Stimulated activated CD4-positive, alpha-beta T cell treated with anti-CD3 and anti-CD28 coated beads, Interleukin-15, amount 100 ng/mL, for 24 hours (primary cell): ENCODE measurements at regions not wholly inside any gene's neighbourhood (a gene's known extent, or its start where the extent isn't known, plus 50 kb on each side); places are given as distances from the start of the nearest gene placed in this dataset.

Experiments
- DNase-seq: peaks from one replicate; pipeline ENCODE4 v3.0.0-alpha.2; 2020

DNA sequence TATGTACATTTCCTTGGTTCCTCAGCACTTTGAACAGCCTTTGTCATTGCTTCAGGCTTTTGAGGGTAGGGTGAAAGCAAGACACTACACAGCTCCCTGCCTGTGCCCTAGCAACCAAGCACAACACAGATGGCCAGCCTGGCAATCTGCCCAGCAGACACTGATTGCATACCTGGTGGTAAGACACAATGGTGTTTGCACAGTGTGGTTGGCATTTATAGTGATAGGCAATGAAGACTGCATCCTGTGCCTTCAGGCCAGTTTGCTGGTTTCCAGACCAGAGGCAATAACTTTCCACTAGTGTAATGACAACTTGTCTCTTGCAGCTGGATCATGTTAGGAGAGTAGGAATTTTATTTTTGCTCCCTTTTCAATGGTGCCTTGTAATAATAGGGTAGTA is 144.5 kb upstream of the TNC start:
- DNase-seq, result no peak

DNA sequence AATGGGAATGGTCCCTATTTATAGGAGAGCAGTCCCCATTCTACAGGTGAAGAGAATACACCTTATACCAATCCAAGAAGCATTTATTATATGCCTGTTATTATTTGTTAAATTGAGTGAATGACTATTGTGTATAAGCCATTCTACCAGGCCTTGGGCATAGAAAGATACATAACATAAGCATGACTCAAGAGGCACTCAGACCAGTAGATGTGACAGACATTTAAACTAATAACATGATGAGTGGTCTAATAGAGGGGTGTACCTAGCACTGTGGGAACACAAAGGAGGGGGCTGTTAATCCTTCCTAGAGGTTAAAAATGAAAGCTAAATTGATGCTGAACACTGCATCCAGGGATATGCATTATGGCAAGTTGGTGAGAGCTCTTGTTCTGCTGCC is 145.0 kb upstream of the TNC start:
- no peak for DNase-seq

DNA sequence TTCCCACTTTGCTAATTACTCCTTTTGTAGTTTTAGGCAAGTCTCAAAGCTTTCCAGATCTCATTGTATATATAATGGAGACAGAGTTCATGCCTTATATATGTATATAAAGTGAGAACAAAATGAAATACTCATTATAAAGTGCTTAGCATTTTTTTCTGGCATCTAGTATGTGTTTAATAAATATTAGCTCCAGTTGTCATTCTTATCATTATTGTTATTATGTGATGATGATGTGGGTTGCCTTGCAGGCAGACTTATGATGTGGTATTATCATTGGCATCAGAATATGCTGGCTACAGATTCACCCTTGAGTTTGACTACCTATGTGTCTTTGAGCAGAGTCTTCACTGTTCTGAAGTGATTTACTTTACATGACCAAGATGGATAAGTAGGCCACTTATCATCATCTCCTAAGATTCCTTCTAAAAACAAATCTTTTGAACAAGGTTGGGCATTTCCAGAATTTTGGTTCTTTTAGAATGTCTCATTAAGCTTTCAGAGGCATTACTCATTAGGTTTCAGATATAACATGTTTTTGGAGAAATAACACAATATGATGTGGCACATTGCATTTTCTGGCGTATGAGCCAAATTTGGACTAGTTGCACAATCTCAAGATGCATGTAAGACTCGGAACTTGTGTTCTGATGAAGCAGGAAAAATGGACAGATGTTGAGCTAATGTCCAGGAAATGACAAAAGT is 145.6 kb upstream of the TNC start:
- DNase-seq, result no peak

DNA sequence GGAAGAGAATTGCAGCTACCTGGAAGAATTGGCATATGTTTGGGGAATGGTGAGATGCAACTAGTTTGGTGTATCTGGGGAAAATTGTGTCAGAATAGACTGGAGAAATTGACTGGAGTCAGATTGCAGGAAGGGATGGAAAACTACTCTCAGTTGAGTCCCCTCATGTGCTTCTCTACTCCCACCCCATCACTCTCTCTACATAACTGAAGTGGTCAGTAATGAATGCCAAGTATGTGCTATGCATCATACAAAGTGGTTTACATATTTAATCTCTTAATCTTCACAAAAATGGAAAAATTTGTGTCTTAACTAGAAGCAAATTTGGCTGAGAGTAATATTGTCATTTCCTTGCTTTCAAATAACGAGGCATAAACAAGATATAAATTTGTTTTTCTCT is 146.4 kb upstream of the TNC start:
- no peak for DNase-seq

DNA sequence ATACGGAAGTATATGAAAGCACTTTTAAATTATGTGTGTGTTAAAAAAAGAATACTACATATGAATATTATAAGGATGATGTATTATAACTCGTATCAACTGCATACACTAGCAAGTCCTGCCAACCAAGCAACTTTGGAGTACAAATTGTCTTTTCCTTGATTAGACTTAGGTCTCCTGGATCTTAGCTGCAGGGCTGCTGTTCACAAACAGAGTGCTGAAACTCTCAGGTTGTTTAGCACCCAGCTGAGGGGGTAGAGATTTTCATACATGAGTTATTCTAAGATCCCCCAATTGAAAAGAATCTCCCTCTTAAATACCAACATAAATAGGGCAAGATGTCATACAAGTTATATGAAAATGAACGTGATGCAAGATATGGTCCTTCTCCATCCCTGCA is 149.8 kb upstream of the TNC start:
- DNase-seq, result no peak

DNA sequence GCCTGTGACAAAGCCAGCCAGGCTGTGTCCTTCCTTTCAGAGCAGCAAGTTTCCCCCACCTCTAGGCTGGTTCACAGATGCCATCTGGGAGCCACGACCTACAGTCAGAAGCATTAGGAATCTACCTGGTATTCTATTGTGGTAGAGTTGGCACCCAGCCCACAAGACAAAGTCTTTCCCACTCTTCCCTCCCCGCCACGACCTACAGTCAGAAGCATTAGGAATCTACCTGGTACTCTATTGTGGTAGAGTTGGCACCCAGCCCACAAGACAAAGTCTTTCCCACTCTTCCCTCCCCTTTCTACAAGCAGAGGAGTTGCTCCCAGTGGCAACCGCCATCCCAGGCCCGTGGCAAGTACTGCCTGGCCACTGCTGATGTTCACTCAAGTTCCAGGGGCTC is 157.8 kb upstream of the TNC start:
- DNase-seq, result no peak

DNA sequence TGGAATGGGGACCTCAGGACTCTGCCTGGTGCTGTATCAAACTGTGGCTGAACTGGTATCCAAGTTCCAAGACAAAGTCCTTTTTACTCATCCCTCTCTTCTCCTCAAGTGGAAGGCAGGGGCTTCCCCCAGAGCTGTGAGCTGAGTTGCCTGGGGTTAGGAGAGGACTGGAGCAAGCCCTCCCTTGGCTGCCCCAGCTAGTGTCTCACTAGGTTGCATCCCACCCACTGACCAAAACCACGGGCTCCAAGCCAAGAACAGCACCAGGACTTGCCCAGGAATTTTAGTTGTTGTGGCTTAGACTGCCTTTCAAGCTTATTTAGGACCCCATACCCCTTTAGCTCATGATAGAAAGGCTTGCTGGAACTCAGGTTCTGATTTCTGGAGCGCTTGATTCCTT is 158.7 kb upstream of the TNC start:
- no peak for DNase-seq

DNA sequence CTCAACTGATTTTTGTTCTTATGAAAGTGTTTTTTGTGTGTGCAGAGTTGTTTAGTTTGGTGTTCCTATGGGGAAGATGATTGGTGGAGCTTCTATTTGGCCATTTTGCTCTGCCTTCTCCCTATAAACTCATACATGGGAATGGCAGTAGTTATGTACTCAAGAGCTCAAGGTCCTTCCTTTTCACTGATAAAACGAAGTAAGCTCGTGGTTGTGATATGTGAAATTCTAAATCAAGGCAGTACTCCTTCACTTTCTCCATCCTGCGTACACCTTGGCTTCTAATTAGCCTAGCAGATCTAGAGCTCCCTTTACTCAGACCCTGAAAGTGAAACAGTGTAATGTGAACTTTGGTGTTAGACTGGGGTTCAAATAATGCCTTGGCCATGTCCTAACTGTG is 159.3 kb upstream of the TNC start:
- no peak for DNase-seq

DNA sequence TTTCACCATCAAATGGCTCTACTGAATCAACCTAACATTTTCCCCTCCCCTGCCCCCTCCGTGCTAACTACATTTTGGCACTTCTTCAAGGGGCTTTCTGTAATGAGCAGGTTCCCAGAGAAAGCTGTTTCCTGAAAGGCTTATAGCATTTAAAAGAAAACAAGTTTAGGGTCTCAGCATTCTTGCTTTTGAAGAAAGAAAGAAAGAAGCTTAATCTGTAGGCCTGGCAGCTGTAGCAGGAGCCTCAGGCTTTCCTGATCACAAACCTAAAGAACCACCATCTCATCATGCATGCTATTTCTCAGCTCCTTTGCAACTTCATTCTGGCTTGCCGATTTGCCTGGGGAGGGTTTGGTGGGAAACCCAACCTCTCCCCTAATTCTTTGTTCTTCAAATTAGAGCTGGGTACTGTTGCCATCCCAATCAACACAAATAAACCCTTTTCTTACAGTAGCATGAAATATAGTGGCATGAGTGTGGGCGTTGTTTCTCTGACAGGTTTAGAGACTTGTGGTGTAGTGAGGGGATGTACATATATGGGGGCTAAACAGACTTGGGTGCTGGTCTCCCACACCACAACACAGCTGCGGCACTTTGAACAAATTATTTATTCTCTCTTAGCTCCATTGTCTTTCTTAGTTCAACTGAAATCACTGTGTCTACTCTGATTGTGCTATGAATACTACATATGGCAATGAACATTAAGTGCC is 160.5 kb upstream of the TNC start:
- DNase-seq, result no peak

DNA sequence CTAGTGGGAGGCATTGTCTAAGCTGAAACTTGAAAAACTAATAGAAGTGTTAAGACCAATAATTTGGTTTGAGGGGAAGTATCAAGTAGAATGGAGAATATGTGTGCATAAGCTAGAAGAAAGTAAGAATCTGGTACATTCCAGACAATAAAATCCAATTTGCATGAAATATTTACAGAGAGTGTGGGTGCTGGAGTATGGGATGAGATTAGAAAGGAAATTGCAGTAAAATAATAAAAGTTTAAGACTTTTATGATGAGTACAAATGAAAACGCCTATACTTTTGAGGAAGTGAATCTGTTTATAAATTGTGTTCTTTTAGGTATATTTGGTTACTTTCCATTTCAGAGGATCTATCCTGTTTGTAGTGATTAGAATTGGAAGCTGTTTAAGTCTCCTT is 165.4 kb upstream of the TNC start:
- DNase-seq, result no peak

DNA sequence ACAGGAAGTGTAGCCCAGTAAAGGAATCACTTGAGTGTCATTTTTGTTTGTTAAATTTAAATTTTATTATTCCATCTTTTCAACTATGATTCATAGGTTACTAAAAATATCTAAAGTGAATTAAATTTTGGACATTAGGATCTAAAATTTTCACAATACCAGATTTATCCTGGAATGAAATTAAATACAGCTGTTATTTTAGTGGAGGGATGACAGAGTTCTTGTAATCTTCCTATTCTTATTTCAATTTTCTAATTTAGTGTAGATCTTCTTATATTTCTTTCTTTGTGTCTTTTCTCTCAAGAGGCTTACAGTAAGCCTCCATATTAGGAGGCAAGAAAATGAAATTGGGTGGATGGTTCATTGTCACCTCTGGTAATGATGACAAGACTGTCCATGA is 167.9 kb upstream of the TNC start:
- no peak for DNase-seq

DNA sequence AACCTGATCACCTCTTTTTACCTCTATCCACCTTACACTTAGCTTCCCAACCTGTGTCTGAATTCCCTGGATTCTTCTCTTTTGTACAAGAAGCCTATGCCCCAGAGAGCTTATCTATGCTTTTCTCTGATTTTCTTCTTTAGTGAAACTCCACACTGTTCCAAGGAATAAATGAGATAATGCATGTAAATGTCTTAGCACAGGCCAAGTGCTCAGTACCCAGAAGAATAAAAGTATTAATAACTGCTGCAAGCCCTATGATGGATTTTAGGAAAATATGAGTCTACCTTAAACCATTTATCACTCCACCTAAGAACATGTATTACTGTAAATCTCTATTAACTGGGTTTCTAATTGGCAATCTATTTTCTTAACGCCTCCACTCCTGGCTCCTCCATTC is 168.5 kb upstream of the TNC start:
- DNase-seq, result no peak

DNA sequence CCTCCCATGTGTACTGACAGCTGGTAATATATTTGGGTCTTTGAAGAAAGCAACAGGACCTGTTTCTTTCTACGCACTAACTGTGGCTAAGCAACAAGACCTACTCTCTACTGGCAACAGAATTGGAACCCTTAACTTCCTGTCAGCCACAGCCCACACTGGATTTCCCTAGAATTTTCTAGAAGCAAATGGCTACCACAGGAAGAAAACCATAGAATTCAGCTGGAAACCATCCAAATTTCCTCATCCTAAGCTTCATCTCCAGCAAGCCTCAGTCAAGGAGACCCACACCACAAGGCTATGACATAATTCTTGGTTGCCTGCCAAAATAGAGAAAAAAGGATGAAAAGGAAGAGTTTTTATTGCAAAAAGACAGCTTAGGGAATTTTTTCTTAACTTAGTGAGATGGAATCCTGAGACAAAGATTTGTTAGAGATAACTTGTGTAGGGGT is 171.8 kb upstream of the TNC start:
- DNase-seq, result no peak

DNA sequence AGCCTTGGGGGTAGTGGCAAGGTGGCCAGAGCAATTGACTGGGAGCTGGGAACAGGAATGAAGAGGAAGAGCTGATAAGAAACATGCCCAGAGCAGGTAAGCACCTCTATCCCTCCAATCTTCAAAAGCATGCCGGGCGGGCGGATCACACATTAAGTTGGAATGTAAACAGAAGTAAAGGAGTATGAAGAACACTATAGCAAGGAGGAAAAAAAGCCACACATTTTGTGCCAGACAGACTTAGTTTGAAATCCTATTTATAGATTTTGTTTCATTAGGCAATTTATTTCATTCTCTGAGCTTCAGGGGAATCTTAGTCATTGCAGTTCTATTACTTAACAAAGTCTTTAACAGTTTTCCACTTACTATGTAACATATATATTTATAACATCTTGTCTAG is 173.9 kb upstream of the TNC start:
- DNase-seq, result no peak

DNA sequence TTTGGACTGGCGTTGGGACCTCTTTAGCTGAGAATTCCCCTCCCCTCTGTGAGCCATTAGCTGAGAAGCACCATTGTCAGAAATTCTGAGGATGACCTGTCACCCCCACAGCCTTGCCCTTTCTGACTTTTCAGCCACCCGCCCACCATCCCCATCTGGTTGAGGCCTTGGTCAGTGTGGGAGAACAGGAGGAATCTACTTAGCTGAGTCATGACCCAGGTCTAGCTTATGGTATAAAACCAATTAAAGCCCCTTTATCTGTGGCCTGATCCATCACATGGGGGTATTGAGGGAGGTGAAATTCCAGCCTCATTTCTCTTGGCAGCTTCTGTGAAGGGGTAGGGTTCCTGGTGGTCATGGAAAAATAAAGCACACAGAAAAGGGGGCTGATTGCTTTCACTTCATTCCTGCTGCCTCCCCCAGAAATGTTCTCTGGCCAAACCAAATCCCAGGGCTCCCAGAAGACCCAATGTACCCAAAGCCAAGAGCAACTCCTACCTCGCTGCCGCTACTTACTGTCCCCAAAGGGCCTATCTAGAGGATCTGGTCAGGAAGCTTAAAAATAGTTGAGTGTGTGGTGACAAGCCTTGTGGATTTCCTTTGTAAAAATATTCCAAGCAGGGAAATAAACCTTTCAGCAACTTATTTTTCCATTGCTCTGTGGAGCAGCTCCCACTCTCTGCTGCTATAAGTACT is 174.8 kb upstream of the TNC start:
- no peak for DNase-seq

DNA sequence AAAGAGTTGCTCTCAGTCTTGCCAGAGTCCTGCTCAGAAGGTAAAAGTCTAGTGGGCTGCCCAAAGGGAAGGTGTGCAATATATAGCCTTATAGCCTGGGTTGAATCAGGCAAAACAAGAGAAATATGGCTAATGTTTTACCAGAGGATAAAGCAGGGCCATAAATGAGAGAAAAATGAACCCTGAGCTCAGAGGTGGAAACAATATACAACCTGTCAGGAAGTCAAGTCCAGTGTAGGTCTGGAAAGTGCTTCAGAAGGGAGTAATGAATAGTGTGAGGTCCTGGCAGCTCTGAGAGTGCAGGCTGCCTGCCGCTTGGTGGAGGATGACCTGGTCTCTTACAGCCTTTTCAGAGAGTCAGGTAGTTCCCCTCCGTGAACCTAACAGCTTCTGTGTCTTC is 177.8 kb upstream of the TNC start:
- no peak for DNase-seq

DNA sequence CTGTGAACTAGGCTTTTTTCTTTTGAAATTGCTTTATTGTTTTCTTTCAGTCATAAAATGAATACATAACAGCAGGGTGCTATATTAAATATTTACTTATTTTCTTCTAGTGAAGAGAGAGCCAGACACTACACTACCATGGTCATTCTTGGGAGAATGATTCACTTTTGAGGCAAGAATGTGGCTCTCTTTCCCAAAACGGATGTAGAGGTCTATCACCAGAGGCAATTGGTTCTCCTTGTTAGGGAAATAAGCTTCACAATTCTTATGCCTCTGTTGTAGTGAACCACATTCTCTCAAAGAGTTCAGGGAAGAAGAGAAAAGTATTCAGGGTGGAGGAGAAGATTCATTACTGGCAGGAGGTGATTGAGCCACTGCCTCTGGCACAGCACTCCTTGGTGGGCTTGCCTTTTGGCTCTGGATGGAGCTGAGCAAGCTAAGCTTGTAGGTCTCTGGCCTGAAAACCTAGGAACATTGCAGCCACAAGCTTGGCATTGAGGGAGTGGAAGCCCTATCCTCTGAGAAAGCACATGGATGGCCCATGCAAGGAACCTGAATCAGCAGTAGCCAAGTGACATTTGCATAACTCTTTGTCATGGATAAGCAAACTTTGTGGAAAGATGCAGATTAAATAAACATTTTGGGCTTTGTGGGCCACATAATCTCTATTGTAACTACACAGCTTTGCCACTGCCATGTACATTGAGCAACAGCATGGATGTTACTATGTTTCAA is 179.0 kb upstream of the TNC start:
- DNase-seq, result no peak

DNA sequence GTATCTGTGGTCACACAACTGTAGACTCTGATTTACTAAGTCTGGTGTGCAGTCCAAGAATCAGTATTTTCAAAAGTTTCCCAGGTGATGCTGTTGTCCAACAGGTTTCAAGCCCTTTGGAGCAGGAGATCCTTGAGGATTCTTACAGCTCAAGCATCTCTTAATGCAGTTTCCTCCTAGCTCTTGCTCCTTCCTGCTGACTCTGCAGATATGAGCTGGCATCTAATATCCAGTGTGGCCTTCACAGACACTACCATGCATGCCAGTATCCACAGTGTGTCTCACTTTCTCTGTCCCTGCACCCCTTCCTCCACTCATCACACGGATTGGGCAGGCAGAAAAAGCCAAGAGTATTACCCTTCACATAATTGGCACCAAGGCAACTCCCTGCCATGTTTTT is 182.2 kb upstream of the TNC start:
- DNase-seq, result no peak

DNA sequence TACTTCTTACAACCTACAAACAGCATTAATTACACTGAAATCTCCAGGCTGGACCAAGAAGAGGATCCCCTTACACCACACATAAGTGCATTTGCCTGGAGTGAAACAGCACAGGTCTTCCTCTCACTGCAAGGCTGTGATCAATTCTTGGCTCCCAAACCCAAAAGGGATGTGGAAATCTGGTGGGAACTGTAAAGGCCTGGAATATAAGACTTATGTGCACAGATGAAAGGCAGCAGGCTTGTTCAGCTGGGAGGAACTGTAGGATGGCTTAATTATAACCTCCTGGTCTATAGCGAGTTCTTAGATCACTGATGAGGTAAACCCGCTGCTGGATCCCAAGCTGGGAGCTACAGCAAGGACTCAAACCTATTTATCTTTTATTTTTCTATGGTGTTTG is 182.9 kb upstream of the TNC start:
- DNase-seq, result no peak

DNA sequence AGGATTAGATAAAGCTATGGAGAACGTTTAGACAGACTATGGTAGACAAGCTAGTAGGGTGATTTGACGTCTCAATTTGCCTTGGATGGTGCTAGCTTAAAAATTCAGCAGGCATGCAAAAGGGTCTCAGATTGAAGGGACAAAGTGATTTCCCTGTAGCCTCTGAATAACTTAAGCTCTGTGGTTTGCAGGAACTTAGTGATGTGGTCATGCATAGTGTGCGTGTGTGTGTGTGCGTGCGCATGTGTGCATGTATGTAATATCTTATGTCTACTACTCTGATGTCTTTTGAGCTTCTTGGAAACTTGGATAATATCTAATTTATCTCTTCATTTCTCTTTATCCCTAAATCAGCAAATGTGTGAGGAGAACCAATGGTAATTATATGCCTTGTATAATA is 183.6 kb upstream of the TNC start:
- no peak for DNase-seq

DNA sequence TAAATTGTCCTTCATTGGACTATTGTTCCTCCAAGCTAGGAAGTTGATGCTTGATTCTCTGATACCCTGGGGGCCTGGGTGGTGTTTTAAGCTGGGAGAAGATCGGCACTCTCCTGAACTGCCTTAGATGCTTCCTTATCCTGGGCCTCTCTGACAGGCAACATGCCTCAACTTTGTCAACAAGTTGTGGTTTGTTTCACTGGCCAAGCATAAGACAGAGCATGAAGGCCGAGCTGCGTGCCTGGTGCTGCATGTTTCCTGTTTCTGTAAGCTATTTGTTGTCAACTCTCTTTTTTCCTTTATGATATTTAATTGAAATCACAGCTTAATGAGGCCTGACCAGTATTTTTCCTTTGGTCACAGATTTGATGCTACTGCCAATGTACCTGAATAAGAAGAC is 187.6 kb upstream of the TNC start:
- DNase-seq, result no peak

DNA sequence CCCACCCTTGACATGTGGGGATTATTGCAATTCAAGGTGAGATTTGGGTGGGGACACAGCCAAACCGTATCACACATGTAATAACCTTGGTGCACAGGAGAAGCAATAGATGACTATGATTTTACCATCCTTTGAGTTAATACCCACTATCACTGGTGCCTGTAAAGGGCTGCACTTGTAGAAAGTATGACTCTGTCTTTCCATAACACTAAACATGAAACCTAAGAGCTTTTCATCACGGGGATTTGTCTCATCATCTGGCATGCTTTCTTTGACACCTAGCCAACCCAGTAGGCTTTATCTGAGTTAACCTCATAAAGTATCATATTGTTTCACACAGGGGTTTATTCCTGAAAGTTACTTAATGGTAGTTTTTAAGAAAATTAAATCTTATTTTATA is 188.9 kb upstream of the TNC start:
- DNase-seq, result no peak

DNA sequence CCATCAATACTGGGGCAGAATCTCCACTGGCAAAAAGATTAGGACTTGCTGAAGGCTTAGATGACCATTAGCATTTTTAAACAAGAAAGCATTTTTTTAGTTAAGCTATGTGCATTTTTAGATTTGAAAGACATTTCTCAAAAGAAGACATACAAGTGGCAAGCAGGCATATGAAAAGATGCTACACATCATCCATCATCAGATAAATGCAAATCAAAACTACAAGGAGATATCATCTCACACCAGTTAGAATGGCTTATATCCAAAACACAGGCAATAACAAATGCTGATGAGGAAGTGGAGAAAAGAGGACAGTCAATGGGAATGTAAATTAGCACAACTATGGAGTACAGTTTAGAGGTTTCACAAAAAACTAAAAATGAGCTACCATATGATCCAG is 195.6 kb upstream of the TNC start:
- DNase-seq, result no peak

DNA sequence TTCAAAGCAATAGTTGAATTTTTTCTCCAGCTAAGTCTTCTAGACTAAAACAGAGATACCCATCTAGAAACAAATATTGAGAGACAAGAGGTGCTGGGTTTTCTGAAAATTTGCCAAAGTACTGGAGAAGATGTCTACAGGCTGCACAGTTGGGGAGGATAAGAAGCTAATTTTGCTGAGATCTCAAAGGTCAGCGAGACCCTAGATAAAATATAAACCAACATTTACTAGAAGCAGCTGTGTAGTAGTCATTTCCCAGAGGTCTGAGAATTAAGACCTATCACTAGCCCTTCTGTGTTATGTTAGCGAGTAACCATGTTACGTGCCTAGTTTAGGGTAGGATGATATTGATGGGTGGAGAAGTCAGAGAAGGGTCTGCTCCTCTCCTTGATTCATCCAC is 208.5 kb upstream of the TNC start:
- no peak for DNase-seq
